ENCODE measurements at regions not wholly inside any gene's neighbourhood (a gene's known extent, or its start where the extent isn't known, plus 50 kb on each side); places are given as distances from the start of the nearest gene placed in this dataset.
"Not testable (repeated sequence)": the region's sequence is repeated elsewhere in the genome, so short reads cannot be mapped to it uniquely, and the experiment has no call there.

DNA sequence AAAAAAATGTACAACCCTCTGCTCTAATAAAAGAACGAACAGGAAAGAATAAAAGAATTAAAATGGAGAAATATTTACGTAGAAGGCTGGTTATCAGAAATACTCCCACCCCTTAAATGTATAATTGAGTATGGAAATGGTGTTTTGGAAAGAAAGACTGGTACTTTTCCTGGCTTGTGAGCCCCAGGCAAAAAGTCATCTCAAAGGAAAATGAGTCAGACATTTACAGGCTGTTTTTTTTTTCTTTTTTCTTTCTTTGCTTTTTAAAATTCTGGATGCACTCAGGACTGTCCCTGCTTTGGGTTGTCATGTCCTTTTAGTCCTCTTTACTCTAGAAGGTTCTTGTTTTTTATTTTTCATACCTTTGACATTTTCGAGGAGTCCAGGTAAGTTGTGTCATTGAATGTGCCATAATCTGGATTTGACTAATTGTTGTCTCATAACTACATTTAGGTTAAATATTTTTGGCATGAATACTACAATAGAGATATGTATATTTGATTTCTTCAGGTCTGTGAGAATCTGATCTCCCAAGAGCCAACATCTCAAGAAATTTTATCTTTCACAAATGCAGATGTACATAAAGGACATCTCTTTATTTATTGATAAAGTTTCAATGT, 313.0 kb upstream of the GLI3 start:
- DNase-seq (ENCODE audit: insufficient read length, low spot score) = no peak
- TF ChIP-seq POLR2A (IDR thresholded peaks at IDR 0.05; ENCODE audit: low read depth, low read length) (no peak), POLR2AphosphoS5 (IDR thresholded peaks at IDR 0.05; ENCODE audit: low read depth, low read length) (no peak), PAX5 (IDR thresholded peaks at IDR 0.05; ENCODE audit: insufficient read depth, low read length, severe bottlenecking) (no peak), TAF1 (IDR thresholded peaks at IDR 0.05; ENCODE audit: low read depth, low read length) (no peak), SPI1 (IDR thresholded peaks at IDR 0.05; ENCODE audit: low read depth, low read length) (no peak)
- no peak for FAIRE-seq

GRCh38 chr7:42548816-42549611, 312.0 kb upstream of the GLI3 start:
- FAIRE-seq = no peak
- TF ChIP-seq PAX5 (IDR thresholded peaks at IDR 0.05; ENCODE audit: insufficient read depth, low read length, severe bottlenecking) (no peak), TAF1 (IDR thresholded peaks at IDR 0.05; ENCODE audit: low read depth, low read length) (no peak), POLR2AphosphoS5 (IDR thresholded peaks at IDR 0.05; ENCODE audit: low read depth, low read length) (no peak), POLR2A (IDR thresholded peaks at IDR 0.05; ENCODE audit: low read depth, low read length) (no peak), POU2F2 (IDR thresholded peaks at IDR 0.05; ENCODE audit: low read depth, low read length) (no peak), SPI1 (IDR thresholded peaks at IDR 0.05; ENCODE audit: low read depth, low read length) (no peak)
- no peak for DNase-seq (ENCODE audit: insufficient read length, low spot score)

DNA sequence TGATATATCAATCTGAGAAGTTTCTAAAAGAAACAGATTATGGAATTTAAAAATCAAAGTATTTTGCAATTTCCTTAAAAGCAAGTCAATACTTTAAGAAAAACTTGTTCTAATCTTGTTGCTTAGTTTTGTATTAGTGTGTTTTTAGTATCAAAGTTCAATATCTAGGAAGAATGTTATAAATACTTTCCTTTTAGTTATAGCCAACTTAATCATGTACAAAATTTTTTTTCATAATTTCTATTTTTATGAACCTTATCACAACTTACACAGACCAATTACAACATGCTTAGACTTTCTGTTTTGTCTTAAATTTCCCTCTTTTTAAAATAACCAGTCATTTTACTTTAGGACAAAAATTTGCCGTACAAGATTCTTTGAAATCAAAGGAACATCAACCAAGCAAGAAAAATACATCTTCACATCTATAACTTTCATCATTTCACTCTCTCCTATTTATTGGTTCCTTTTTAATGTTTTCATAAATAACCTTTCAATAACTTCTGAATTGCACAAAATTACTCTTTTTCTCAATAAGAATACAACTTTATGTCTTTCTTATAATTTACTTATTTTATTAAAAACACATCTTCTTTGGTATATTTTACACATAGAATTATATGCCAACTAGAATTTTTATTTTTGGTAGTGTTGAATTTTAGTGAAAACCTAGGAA, 308.2 kb upstream of the GLI3 start:
- DNase-seq (ENCODE audit: insufficient read length, low spot score) = no peak
- FAIRE-seq = no peak
- TF ChIP-seq POLR2A (IDR thresholded peaks at IDR 0.05; ENCODE audit: low read depth, low read length) (no peak), POLR2AphosphoS5 (IDR thresholded peaks at IDR 0.05; ENCODE audit: low read depth, low read length) (no peak), TAF1 (IDR thresholded peaks at IDR 0.05; ENCODE audit: low read depth, low read length) (no peak), POU2F2 (IDR thresholded peaks at IDR 0.05; ENCODE audit: low read depth, low read length) (no peak), PAX5 (IDR thresholded peaks at IDR 0.05; ENCODE audit: insufficient read depth, low read length, severe bottlenecking) (no peak), SPI1 (IDR thresholded peaks at IDR 0.05; ENCODE audit: low read depth, low read length) (no peak)

GRCh38 chr7:42543953-42544352, 306.9 kb upstream of the GLI3 start:
- no peak for FAIRE-seq
- TF ChIP-seq SPI1 (IDR thresholded peaks at IDR 0.05; ENCODE audit: low read depth, low read length) = no peak
- no peak for TF ChIP-seq PAX5 (IDR thresholded peaks at IDR 0.05; ENCODE audit: insufficient read depth, low read length, severe bottlenecking)
- no peak for TF ChIP-seq TAF1 (IDR thresholded peaks at IDR 0.05; ENCODE audit: low read depth, low read length)
- TF ChIP-seq POLR2AphosphoS5 (IDR thresholded peaks at IDR 0.05; ENCODE audit: low read depth, low read length) = no peak
- TF ChIP-seq POU2F2 (IDR thresholded peaks at IDR 0.05; ENCODE audit: low read depth, low read length) = no peak
- no peak for TF ChIP-seq POLR2A (IDR thresholded peaks at IDR 0.05; ENCODE audit: low read depth, low read length)
- no peak for DNase-seq (ENCODE audit: insufficient read length, low spot score)

GRCh38 chr7:42542446-42542845, 305.4 kb upstream of the GLI3 start:
- not testable (repeated sequence) for DNase-seq (ENCODE audit: insufficient read length, low spot score); FAIRE-seq

DNA sequence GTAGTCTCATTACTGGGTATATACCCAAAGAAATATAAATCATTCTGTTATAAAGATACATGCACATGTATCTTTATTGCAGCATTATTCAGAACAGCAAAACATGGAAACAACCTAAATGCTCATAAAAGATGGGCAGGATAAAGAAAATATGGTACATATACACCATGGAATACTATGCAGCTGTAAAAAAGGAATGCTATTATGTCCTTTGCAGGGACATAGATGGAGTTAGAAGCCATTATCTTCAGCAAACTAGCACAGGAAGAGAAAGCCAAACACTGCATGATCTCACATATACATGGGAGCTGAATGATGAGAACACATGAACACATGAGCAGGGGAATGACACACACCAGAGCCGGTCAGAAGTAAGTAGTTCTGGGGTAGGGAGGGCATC, 297.4 kb upstream of the GLI3 start:
- TF ChIP-seq SPI1 (IDR thresholded peaks at IDR 0.05; ENCODE audit: low read depth, low read length) (no peak), POLR2AphosphoS5 (IDR thresholded peaks at IDR 0.05; ENCODE audit: low read depth, low read length) (no peak), PAX5 (IDR thresholded peaks at IDR 0.05; ENCODE audit: insufficient read depth, low read length, severe bottlenecking) (no peak), POU2F2 (IDR thresholded peaks at IDR 0.05; ENCODE audit: low read depth, low read length) (no peak), TAF1 (IDR thresholded peaks at IDR 0.05; ENCODE audit: low read depth, low read length) (no peak), POLR2A (IDR thresholded peaks at IDR 0.05; ENCODE audit: low read depth, low read length) (no peak)
- DNase-seq (ENCODE audit: insufficient read length, low spot score) (no peak), FAIRE-seq (no peak)

DNA sequence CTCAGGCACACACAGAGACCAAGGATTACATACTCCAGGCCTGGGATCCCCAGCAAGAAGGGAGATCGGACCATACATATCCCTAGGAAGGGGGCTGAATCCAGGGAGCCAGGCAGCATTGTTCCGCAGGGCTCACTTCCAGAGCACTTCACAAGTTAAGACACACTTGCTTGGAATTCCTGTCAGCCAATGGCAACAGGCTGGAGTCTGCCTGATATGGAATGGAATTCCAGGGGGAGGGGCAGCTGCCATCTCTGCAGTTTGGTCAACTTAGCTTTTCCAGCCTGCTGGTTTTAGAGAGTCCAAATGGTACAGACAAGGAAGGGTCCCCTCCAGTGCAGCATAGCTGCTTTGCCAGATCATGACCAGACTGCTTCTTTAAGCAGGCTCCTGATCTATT, 290.0 kb upstream of the GLI3 start:
- FAIRE-seq = no peak
- no peak for DNase-seq (ENCODE audit: insufficient read length, low spot score)
- TF ChIP-seq POLR2AphosphoS5 (IDR thresholded peaks at IDR 0.05; ENCODE audit: low read depth, low read length) (no peak), POLR2A (IDR thresholded peaks at IDR 0.05; ENCODE audit: low read depth, low read length) (no peak), SPI1 (IDR thresholded peaks at IDR 0.05; ENCODE audit: low read depth, low read length) (no peak), POU2F2 (IDR thresholded peaks at IDR 0.05; ENCODE audit: low read depth, low read length) (no peak), TAF1 (IDR thresholded peaks at IDR 0.05; ENCODE audit: low read depth, low read length) (no peak), PAX5 (IDR thresholded peaks at IDR 0.05; ENCODE audit: insufficient read depth, low read length, severe bottlenecking) (no peak)

GRCh38 chr7:42522227-42522991, 285.4 kb upstream of the GLI3 start:
- no peak for FAIRE-seq
- no peak for TF ChIP-seq POU2F2 (IDR thresholded peaks at IDR 0.05; ENCODE audit: low read depth, low read length)
- TF ChIP-seq POLR2AphosphoS5 (IDR thresholded peaks at IDR 0.05; ENCODE audit: low read depth, low read length) = no peak
- TF ChIP-seq SPI1 (IDR thresholded peaks at IDR 0.05; ENCODE audit: low read depth, low read length) = no peak
- no peak for TF ChIP-seq POLR2A (IDR thresholded peaks at IDR 0.05; ENCODE audit: low read depth, low read length)
- no peak for TF ChIP-seq TAF1 (IDR thresholded peaks at IDR 0.05; ENCODE audit: low read depth, low read length)
- TF ChIP-seq PAX5 (IDR thresholded peaks at IDR 0.05; ENCODE audit: insufficient read depth, low read length, severe bottlenecking) = no peak
- no peak for DNase-seq (ENCODE audit: insufficient read length, low spot score)

DNA sequence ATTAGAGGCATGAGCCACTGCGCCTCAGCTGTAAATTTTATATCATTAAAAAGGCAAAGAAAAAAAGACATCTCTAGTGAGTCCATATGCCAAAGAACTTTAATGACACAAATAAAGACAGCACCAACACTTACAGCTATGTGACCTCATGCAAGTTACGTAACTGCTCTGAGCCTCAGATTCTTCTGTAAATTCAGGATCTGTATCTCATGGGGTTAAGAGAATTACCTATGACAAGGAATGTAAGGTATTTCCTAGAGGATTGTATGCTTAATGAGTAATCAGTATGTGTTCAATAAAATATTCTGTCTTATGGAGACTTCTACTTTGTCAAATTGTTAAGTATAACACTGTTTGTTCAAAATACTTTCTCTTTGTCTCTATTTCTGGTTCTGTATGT, 274.0 kb upstream of the GLI3 start:
- TF ChIP-seq PAX5 (IDR thresholded peaks at IDR 0.05; ENCODE audit: insufficient read depth, low read length, severe bottlenecking) (no peak), SPI1 (IDR thresholded peaks at IDR 0.05; ENCODE audit: low read depth, low read length) (no peak), POU2F2 (IDR thresholded peaks at IDR 0.05; ENCODE audit: low read depth, low read length) (no peak), TAF1 (IDR thresholded peaks at IDR 0.05; ENCODE audit: low read depth, low read length) (no peak), POLR2A (IDR thresholded peaks at IDR 0.05; ENCODE audit: low read depth, low read length) (no peak), POLR2AphosphoS5 (IDR thresholded peaks at IDR 0.05; ENCODE audit: low read depth, low read length) (no peak)
- no peak for FAIRE-seq
- DNase-seq (ENCODE audit: insufficient read length, low spot score) = no peak
